HG03354 (cell line): ENCODE measurements at regions not wholly inside any gene's neighbourhood (a gene's known extent, or its start where the extent isn't known, plus 50 kb on each side); places are given as distances from the start of the nearest gene placed in this dataset.
A peak's percentile ranks its signal among the peaks of the same experiment; 100 is the strongest.

Experiments
- ATAC-seq: cut with Tn5 transposase; IDR thresholded peaks from one replicate; pipeline ENCODE4 v1.9.1; 2021; ENCODE audit warnings: mild to moderate bottlenecking; ENCODE audit not compliant: unreplicated experiment, poor library complexity, severe bottlenecking

DNA sequence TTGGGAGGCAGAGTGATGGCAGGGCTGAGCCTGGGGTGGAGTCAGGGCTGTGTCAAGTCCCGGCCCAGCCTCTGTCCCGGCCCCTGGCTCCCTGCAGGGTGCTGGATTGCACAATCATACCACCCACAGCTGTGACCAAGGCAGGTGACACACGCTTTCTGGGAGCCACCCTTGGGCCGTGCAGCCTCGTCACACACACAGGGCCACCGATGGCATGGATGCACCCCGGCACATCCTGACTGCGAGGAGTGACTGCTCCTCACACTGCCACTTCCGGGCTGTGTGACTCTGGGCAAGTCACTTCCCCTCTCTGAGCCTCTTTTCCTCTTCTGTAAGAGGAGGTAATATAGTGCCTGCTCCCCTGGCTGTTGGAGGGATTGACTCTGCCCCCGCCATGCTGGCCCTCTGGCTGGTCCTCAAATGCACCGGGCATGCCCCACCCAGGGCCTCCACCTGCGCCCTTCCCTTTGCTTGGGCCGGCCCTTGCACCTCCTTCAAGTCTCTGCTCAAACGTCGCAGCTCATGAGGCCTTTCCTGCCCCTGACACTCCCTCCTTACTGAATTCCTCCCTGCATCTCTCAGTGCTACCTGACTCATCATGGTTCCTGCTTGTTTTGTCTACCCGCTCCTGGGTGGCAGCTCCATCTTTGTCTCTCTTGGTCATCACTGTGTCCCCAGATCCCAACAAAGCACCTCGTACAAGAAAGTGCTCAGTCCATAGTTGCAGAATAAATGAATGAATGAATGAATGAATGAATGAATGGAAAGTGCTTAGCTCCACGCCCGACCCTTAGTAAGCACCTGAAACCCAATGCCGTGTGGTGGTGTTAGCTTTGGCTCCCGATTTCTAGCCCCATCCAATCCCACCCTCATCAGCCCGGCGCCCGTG is 93.5 kb downstream of the CEBPB start:
- no peak for ATAC-seq

DNA sequence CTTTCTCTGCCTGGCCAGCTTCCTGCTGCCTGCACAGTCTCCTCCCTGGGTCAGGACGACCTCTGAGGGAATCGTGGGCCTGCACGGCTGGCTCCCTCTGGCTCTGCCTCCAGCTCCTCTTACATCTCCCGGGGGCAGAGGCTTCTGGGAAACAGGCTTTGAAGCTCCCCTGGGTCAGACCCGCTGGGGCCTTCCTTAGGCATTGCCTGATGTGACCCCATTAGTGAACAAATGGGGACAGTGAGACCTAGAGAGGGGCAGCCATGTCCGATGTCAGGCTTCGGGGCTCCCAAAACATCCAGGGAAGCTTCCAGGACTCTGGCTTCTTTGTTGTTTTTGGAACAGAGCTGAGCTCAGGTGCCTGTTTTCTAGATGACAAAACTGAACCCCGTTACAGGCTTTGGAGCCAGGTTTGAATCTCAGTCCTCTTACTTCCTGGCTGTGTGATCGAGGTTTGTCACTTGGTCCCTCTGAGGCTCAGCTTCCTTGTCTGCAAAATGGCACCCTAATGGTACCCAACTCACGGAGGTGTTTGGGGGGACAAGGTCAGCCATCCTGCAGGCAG is 94.3 kb downstream of the CEBPB start:
- no peak for ATAC-seq

DNA sequence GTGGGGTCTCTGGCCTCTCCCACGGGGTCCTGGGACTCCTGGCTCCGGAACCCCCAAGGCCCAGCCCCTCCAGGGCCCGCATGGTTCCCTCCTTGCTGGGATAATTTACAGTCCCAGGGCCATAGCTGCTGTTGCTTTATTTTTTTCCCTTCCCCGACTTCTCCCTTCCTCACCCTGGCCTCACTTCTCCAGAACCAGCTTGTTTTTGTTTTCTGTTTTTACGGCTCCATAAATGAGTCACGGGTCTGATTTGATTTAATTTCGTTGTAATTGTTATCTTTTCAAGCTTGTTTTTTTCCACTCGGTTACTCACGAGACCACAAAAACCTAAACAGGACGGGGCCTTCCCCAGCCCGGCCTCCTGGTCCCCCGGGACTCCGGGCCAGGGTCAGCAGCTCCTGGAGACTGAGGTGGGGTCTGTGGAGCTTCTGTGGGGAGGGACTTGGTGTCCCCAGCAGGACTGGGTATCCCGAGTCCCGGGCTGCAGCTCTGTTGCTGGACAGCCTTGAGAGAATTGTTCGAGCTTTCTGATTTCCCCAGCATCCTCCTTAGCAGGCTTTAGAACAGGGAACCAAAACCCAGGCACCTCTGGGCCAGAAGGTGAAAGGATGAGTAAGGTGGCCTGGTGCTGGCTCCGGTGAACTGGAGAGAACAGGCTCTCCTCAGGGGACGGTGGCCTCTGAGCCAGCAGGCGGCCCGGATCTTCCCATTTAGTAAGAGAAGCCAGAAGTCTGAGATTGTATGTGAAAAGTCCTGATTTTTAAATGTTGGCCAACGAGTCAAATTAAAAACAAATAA is 94.9 kb downstream of the CEBPB start:
- ATAC-seq = peak; percentile 56

DNA sequence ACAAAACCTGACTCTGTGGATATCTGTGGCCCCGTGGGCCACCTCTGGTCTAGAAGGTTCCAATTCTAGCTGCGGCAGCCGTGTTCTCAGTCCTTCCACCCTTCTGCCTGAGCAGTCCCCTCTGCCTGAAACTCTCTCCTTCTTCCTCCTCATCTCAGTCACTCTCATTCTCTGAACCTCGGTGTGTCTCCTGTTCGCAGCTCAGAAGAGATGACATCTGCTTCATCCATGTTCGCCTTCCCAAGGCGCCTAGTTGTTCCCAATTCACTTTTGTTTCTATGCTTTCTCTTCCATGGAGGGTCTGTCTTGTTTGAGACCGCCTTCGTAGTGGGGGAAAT is 95.5 kb downstream of the CEBPB start:
- ATAC-seq = peak; percentile 34

DNA sequence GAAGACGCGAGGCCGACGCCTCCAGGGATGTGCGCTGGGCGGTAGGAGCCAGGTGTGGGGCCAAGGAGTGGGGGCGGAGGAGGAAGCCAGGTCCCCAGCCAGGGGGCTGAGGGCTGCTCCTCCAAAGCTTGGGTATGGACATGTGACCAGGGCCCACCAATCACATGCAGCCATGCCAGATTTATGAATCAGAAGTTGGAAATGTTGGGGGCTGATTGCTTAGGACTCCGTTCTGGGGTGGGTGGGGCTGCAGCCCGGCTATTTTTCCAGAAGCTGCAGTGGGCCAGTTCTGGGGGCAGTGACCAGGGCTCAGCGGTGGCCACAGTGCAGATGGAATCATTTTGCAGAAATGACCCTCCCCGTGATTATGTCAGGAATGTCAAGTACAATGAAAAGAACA is 96.0 kb downstream of the CEBPB start:
- no peak for ATAC-seq

DNA sequence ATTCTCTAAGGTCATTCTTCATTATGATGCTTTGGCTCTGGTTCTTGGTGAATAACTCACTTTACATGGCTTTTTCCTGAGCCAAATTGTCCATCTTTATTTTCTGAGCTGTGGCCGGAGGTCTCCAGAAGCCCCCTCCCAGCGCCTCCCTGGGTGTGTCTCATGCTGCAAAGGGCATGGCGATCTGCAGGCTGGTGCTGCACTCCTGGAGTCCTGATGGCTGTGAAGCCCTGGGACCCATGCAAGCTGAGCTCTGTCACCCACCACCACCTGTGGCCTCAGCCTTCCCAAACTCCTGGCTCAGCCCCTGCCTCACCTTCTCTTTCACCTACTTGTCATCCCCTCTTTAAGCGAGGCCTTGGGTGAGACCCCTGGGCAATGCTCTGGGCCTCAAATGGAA is 96.9 kb downstream of the CEBPB start:
- no peak for ATAC-seq

DNA sequence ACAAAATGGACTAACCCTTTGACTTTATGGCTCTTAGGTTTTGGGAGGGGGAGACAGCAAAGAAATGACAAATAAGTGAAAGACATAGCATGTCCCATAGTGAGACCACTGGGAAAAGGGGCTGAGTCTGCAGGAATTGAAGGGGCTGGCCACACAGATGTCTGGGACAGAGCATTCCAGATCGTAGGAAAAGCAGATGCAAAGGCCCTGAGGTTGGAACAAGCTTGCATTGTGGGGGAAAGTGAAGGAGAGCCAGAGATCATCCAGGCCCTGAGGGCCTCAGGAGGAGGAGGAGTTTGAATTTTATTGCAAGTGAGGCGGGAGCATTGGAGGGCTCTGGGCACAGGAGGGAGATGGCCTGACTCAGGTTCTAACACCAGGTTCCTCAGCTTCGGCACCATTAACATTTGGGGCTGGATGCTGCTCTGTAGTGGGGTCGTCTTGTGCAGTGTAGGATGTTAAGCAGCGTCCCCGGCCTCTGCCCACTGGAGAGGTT is 97.5 kb downstream of the CEBPB start:
- ATAC-seq = no peak

DNA sequence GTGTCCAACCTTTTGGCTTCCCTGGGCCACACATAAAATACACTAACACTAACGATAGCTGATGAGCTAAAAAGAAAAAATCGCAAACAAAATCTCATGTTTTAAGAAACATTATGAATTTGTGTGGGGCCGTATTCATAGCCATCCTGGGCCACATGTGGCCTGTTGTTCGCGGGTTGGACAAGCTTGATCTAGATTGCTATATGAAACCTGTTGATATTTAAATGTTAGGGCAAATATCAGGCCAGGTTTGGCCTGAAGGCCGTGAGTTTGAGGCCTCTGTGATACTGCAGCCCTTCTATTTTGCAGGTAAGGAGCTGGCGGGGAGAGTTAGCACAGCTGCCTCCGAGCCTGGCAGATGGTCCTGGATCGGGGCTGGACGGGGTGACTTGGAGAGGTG is 99.0 kb downstream of the CEBPB start:
- no peak for ATAC-seq

DNA sequence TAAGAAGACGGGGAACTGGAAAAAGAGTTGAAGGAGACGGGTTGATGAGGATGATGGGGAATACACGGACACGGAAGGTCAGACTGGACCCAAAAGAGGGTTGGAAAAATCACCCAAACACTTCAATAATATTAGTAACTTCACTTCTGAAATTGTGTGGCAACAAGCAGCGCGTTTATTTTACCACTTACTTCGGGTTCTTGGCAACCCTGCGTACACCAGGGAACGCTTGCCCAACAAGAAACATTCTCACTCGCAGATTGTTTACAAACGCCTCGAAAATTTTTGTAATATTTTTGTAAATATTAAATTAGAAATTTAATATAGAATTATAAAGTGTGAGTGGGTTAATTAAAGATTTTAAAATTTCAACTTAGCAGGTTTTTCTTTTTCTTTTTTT is 99.5 kb downstream of the CEBPB start:
- ATAC-seq = no peak

DNA sequence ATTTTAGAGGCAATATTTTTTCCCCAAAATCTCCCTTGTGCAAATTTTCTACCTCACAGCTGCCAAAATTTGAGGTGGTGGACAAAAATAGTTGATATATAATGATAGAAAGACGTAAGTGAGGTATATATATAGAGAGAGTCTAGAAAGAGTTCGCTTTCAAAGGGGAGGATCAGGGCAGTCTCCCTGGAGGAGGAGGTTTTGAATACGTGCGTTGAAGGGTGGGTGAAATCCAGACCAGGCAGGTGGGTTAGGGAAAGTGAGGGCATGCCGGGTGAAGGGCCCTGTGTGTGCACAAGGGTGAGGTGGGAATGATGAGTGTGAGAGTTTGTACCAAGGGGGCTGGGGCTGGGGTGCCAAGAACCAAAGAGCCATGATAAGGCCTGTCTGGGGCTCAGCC is 100.2 kb downstream of the CEBPB start:
- ATAC-seq = no peak

DNA sequence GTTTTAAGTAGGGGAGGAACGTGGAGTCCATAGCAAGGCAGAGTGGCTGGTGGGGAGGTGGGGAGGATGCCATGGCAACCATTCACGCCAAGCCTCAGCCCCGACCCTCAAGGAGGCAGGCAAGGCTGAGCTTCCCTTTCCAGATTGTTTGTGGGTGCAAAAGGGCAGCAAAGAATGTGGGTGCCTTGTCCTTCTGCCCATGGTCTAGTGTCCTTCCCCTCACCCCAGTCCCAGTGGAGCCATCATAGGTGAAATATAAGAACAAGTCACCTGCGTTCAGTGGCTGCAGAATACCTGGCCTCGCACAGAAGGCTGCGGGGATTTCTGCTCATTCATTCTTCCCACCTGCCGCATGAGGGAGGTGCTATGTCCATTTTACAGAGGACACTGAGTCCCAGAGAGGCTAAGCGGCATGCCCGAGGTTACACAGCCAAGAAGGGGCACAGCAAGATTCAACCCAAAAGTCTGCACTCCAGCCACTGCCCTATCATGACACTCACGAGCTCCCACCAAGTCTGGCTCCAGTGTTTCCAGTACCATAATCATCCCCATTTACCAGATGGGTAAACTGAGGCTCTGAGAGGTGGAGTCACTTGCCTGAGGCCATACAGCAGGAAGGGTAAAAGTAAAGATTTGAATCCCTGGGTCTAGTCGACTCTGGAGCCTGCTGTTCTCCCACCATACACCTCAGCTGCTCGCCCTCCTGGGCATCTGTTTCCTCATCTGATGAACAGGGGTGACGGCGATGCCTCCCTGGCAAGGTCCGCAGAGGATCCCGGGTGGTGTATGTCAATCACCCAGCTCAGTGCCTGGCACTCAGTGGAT is 100.8 kb downstream of the CEBPB start:
- no peak for ATAC-seq

DNA sequence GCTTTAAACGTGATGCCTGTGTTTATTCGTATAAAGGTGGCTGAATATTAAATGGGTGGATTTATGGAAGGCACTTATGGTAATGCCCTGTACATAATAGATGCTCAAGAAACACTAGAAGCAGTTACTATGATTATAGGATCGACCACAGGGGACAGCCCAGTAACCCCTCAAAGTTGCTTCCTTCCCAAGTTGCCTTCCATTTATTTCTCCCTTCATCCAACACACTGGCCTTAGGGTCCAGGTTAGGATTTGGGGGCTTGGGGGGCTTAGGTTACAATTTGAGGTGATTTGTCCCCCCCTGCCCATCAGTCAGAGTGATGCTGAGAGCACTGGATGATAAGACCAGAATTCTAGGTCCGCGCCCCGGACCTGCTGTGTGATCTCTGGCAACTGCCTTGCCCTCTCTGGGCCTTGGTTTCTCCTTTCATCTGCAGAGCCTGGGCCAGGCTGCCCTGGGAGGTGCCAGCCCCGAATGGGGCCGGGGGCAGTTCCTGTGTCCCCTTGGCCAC is 101.5 kb downstream of the CEBPB start:
- ATAC-seq = no peak

DNA sequence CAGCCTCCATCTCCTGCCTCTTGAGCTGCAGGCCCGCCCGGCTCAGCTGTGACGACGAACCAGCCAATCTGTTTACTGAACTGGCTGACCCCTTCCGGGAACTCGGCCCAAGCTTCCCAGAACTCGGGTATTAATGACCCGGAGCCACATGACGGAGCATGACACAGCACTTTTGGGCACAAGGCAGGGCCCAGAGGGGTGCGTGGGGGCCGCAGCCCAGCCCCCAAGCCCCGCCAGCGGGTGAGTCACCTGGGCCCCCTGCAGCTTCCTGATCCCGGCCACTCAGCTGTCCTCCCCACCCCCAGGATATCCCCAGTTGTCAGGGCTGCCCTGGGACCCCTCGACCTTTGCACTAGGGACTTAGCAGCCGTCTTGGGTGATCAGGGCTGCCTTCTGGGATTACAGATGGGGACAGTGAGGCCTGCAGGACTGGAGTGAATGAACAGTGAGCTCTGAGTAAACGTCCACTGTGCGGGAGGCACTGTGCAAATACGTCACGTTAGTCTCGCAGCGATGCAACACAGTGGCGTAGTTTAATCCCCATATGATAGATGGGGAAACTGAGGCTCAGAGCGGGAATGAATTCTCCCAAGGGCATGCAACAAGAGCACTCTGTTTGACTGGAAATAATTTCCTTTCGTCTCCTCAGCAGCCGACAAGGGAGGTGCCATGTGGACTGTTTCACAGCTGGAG is 102.1 kb downstream of the CEBPB start:
- no peak for ATAC-seq

DNA sequence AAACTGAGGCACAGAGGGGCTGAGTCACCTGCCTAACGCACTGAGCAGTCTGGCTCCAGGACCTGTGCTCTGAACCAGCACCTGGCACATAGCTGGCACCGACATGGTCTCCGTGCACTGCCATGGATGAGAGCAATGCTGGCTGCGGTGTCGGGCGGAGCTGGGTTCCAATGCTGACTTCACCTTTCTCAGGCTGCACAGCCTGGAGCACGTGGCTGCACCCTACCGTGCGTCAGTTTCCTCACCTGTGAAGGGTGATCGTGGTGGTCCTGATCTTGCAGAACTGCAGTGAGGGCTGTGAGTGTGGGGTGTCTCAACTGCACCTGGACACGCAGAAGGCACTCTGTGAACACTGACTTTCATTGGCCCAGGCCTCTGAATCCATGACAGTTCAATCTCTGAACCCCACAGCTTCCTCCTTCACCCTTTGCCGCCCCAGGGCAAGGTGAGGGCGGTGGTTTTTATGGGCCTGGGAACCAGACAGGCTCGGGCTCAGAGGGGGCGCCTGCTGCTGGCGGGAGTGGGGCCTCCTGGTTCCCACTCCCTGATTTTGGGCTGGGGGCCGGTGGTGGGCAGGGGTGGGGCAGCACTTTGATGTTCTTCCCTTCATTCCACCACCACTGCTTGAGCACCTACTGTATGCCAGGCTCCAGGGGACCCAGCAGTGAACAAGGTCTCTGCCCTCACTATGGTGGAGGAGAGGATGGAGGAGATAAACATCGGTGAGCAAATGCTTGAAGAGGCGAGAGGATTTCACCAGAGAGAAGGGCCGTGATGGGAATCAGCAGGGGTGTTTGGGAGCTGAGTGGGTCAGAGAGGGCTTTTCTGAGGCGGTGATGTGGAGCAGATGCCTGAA is 102.9 kb downstream of the CEBPB start:
- no peak for ATAC-seq

DNA sequence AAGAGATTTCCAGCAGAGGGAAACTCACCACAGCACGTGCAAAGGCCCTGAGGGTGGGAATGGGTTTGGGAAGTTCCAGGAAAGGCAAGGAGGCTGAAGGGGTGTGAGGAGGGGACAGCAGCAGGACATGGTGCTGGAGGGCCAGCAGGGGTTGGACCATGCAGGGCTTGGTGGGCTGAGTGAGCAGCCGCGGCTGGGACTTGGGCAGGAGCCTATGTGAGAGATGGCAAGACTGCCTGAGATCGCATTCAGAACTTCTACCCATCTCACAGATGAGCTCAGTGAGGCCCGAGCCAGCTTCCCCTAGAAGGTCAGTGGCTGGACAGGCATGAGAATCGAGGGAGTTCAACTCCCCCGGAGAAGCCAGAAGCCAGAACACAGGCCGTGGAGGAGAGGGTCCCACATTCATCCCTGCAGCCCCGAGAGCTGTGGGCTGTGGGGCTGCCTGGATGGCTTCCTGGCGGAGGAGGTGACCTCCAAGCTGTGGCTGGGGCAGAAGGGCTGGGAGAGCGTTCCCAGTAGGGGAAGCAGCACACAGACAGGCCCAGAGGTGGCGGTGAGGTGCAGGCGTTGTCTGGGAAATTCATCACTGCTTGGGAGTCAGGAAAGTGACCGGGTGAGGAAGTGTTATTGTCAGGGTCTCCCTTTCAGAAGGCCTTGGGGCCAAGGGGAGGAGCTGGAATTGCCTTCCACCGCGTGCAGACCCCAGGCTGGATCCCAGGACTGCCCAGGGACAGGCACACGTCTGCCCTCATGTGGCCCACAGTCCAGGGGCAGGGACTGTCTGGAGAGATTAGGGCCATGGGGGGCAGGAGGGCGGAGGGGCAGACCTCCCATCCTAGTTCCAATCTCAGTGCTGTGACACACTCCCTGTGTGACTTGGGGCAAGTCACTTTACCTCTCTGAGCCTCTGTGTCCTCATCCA is 103.8 kb downstream of the CEBPB start:
- no peak for ATAC-seq

DNA sequence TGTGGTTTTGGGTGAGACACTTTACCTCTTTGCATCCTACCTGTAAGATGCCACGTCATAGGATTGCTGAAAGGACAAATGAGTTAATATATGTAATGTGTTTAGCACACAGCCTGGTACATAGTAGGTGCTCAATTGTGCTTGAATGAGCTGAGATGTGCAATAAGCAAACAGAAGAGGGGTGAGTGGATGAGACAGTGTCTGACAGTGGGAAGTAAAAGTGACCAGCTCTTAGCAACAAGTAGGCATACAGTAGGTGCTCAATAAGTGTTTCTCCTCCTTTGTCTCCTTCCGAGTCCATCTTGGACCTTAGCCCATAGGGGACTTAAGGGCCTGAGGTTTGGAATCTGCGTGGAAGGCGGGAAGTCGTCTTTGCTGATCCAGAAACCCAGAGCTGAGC is 104.7 kb downstream of the CEBPB start:
- ATAC-seq = no peak

DNA sequence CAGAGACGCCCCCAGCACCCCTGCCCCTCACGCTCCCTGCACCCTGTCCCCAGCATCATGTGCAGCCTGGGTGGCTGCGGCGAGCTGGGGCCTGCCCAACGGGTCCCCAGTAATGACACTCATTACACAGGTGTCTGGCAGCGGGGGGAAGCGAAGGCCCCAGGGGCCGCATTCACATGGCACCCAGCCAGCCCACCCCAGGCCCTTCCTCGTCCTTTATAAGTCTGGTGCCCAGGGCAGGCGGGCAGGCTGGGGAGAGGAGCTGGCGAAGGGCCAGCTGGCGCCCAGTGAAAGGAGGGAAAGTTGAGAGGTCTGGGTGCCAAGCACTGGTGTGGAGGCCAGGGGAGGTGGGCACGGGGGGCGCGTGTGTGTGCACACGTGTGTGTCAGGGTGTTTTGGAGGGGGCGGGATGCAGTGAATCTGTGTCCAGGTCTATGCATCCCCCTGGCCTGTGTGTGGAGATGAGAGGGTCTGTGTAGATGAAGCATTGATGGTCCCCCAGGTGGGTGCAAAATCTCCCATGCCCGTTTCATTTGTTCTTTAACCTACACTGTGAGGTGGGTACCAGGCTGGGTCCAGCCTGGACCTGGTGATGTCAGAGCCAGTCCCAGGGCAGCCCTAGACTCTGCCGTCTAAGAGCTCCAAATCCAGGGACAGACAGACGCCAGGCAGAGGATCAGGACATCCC is 105.3 kb downstream of the CEBPB start:
- ATAC-seq = no peak
